ENCODE measurements at regions not wholly inside any gene's neighbourhood (a gene's known extent, or its start where the extent isn't known, plus 50 kb on each side); places are given as distances from the start of the nearest gene placed in this dataset.
A peak's percentile ranks its signal among the peaks of the same experiment; 100 is the strongest.

DNA sequence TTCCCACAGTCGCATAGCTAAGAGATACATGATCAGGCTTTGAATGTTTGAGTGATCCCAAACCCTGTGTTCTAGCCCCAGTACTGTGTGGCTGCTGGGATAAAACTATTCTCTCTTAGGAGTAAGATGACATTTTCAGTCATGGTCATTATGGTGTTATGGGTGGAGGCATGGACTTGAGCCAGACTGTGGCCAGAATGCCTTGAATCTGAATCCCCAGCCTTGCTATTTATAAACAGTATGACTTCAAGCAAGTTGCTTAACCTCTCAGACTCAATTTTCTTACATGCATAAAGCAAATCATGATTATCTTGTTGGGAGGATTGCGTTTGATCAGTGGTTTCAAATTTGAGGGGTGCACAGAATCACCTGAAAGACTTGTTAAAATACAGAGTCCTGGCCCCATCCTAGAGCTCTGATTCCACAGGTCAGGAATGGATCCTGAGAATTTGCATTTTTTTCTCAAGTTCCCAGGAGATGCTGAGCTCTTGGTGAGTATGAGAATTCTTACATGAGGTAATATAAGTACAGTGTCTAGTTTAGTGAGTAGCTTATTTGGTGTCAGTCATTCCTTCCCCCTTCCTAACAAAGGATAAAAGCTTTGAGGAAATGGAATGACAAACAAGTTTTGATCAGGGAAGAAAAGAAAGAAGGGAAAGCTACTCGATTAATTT is 571.7 kb downstream of the METTL15 start:
- CTCF ChIA-PET = interaction anchor here (0.7 to 1.3 kb wide), 3 partner anchors 11 to 983 kb away, joined by 3 to 4 read pairs (median 3); no protein-coding TSS in a partner anchor
- H3K36me3 Mint-ChIP-seq (ENCODE audit: low read depth) = no peaks in the 10 kb centered on the region
- no peak for ATAC-seq
- H3K4me1 Mint-ChIP-seq = no peaks in the 10 kb centered on the region
- no peaks in the 10 kb centered on the region for H3K9me3 Mint-ChIP-seq (ENCODE audit: low read depth)
- DNase-seq = no peak
- H3K4me3 Mint-ChIP-seq = no peak overlapping the region
- POLR2A ChIA-PET = no interaction called here
- H3K27ac Mint-ChIP-seq = no peak overlapping the region
- intact Hi-C loops (cut with DNase I, micrococcal nuclease) = no loop called here
- H3K27me3 Mint-ChIP-seq = no peaks in the 10 kb centered on the region

DNA sequence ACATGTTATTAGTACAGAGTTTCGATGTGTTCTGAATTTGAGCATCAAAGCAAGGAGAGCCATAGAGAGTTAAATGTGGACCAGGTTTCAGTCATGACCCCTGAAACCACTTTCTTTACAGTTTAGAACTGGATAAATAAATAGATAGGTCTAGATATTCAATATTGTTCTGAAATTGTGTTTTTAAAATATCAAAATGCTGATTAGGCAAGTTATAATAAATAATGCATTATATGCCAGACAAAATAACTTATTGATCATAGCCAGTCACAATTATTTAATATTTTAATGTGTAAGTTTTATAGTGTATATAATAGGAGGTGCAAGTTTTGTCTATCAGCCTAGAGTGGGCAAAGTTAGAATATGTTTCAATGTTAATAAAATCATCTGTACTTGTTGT is 569.5 kb downstream of the METTL15 start:
- ATAC-seq (no peak), DNase-seq (no peak)
- no peaks in the 10 kb centered on the region for H3K4me1 Mint-ChIP-seq
- H3K27ac Mint-ChIP-seq = no peak overlapping the region
- ChIA-PET POLR2A (no interaction called here), CTCF (no interaction called here)
- no peak overlapping the region for H3K4me3 Mint-ChIP-seq
- no peaks in the 10 kb centered on the region for H3K9me3 Mint-ChIP-seq (ENCODE audit: low read depth)
- no peaks in the 10 kb centered on the region for H3K27me3 Mint-ChIP-seq
- intact Hi-C loops (cut with DNase I, micrococcal nuclease) = no loop called here
- no peaks in the 10 kb centered on the region for H3K36me3 Mint-ChIP-seq (ENCODE audit: low read depth)

- no peaks in the 10 kb centered on the region for H3K27me3 Mint-ChIP-seq
- no peaks in the 10 kb centered on the region for H3K4me1 Mint-ChIP-seq
- ATAC-seq = no peak
- DNase-seq = no peak
- no peaks in the 10 kb centered on the region for H3K9me3 Mint-ChIP-seq (ENCODE audit: low read depth)
- H3K27ac Mint-ChIP-seq = no peak overlapping the region
- intact Hi-C loops (cut with DNase I, micrococcal nuclease) = no loop called here
- no peaks in the 10 kb centered on the region for H3K36me3 Mint-ChIP-seq (ENCODE audit: low read depth)
- H3K4me3 Mint-ChIP-seq = no peak overlapping the region
- ChIA-PET CTCF (no interaction called here), POLR2A (no interaction called here)
Observed at GRCh38 chr11:28675183-28675582, 567.0 kb downstream of the METTL15 start.

DNA sequence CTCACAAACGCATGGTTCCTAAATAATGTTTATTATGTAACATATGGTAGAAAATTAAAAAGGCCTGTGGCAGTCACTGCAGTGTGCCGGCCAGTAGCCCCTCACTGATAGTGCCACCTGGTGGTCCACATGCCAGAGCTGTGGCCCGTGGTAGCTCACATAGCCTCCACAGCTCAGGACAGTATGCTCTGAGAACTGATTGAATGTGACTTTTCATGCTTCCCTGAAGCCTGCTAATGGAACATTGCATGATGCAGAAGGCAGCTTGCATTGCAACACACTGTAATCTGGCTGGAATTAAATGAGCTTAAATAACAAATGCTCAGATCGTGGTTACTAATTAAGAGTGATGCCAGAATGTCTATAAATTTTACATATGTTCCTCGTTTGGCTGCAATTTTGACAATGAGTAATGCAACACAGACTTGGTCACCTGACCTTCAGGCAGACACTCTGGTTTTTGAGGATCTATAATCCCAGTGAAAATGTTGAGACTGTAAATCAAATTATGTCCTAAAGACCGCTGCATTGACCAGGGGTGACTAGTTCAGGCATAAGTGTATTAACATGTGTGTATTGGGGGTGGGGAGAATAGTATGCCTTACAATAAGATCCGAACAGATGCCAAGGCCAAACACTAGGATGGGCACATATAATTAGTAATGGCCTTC is 566.4 kb downstream of the METTL15 start:
- no peaks in the 10 kb centered on the region for H3K4me1 Mint-ChIP-seq
- intact Hi-C loops (cut with DNase I, micrococcal nuclease) = no loop called here
- H3K36me3 Mint-ChIP-seq (ENCODE audit: low read depth) = no peaks in the 10 kb centered on the region
- DNase-seq (peak; percentile 6), ATAC-seq (no peak)
- POLR2A ChIA-PET = no interaction called here
- no peak overlapping the region for H3K4me3 Mint-ChIP-seq
- CTCF ChIA-PET = no interaction called here
- H3K9me3 Mint-ChIP-seq (ENCODE audit: low read depth) = no peaks in the 10 kb centered on the region
- no peaks in the 10 kb centered on the region for H3K27me3 Mint-ChIP-seq
- no peak overlapping the region for H3K27ac Mint-ChIP-seq

GRCh38 chr11:28673691-28674432 is 565.7 kb downstream of the METTL15 start:
- no peak overlapping the region for H3K27ac Mint-ChIP-seq
- no peak for DNase-seq
- no peak for ATAC-seq
- no peaks in the 10 kb centered on the region for H3K36me3 Mint-ChIP-seq (ENCODE audit: low read depth)
- H3K4me3 Mint-ChIP-seq = no peak overlapping the region
- H3K9me3 Mint-ChIP-seq (ENCODE audit: low read depth) = no peaks in the 10 kb centered on the region
- H3K4me1 Mint-ChIP-seq = no peaks in the 10 kb centered on the region
- no peaks in the 10 kb centered on the region for H3K27me3 Mint-ChIP-seq
- POLR2A ChIA-PET = no interaction called here
- intact Hi-C loops (cut with DNase I, micrococcal nuclease) = no loop called here
- CTCF ChIA-PET = no interaction called here

GRCh38 chr11:28671274-28671673 is 563.1 kb downstream of the METTL15 start:
- DNase-seq = no peak
- no peak for ATAC-seq
- Mint-ChIP-seq H3K4me3 (no peak overlapping the region), H3K4me1 (no peaks in the 10 kb centered on the region), H3K27me3 (no peaks in the 10 kb centered on the region), H3K9me3 (ENCODE audit: low read depth) (no peaks in the 10 kb centered on the region), H3K27ac (no peak overlapping the region), H3K36me3 (ENCODE audit: low read depth) (no peaks in the 10 kb centered on the region)
- ChIA-PET POLR2A (no interaction called here), CTCF (no interaction called here)
- intact Hi-C loops (cut with DNase I, micrococcal nuclease) = no loop called here

GRCh38 chr11:28666632-28667031 is 558.4 kb downstream of the METTL15 start:
- H3K9me3 Mint-ChIP-seq (ENCODE audit: low read depth) = peaks cover 2% of the 10 kb centered on the region
- H3K4me1 Mint-ChIP-seq = no peaks in the 10 kb centered on the region
- DNase-seq (no peak), ATAC-seq (no peak)
- intact Hi-C loops (cut with DNase I, micrococcal nuclease) = no loop called here
- CTCF ChIA-PET = no interaction called here
- H3K4me3 Mint-ChIP-seq = no peak overlapping the region
- H3K36me3 Mint-ChIP-seq (ENCODE audit: low read depth) = no peaks in the 10 kb centered on the region
- H3K27me3 Mint-ChIP-seq = no peaks in the 10 kb centered on the region
- H3K27ac Mint-ChIP-seq = no peak overlapping the region
- POLR2A ChIA-PET = no interaction called here

DNA sequence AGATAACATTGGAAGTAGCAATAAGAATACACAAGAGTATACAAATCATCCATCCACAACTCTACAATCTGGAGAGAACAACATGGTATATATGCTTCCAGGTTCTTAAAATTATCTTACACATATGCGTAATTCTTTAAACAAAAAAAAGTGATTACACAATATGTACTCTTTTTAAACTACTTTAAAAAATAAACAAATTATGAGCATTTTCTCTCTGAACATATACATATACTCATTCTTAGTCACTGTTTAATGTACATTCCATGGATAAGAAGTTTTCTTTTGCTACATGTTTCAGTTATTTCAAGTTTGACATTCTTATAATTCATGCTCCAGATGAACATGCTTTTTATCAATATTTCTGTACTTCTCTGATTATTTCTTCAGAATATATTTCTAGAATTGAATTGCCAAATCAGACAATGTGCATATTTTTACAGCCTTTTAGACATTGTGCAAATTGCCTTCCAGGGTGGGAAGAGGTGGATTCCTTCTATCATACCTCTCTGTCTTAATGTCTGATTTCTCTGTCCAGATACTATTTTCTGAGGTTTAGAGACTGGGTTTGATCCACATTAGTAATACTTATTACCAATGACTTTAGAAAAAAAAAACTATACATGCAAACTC is 551.6 kb downstream of the METTL15 start:
- Mint-ChIP-seq H3K27ac (no peak overlapping the region), H3K36me3 (ENCODE audit: low read depth) (no peaks in the 10 kb centered on the region), H3K27me3 (no peaks in the 10 kb centered on the region), H3K9me3 (ENCODE audit: low read depth) (peaks cover 2% of the 10 kb centered on the region), H3K4me3 (no peak overlapping the region), H3K4me1 (no peaks in the 10 kb centered on the region)
- CTCF ChIA-PET = no interaction called here
- intact Hi-C loops (cut with DNase I, micrococcal nuclease) = no loop called here
- DNase-seq = no peak
- ATAC-seq = no peak
- POLR2A ChIA-PET = no interaction called here

DNA sequence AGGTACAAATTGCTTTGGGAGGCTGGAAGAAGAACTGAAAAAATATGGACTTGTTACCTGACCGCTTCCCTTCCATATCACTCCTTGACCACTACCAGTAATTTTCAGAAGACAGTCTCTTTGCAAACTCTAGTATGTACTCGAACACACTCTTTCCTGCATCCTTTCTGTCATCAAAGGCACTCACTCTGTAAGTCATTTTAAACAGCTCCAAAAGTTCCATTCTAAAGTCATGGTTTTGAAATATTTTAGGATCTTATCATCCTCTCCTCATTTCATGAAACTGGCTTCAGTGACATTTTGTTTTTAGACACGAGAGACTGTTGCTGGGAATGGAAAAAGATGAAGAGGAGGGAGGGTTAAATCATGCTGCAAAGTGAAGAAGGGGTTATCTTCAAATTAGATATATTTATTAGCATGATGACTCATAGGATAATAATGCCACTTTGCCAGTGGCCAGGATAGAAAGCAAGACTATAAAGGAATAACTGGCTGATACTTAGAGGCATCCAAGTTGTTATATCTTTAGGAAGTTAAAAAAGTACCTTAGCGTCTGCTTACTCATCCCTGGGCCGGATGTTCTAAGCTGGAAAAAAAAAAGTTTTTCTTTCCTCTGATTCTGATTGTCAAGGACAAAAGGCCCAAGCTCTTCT is 549.3 kb downstream of the METTL15 start:
- ChIA-PET POLR2A (no interaction called here), CTCF (no interaction called here)
- H3K4me3 Mint-ChIP-seq = no peak overlapping the region
- DNase-seq (no peak), ATAC-seq (no peak)
- H3K4me1 Mint-ChIP-seq = no peaks in the 10 kb centered on the region
- no peaks in the 10 kb centered on the region for H3K36me3 Mint-ChIP-seq (ENCODE audit: low read depth)
- H3K27ac Mint-ChIP-seq = no peak overlapping the region
- intact Hi-C loops (cut with DNase I, micrococcal nuclease) = no loop called here
- no peaks in the 10 kb centered on the region for H3K27me3 Mint-ChIP-seq
- H3K9me3 Mint-ChIP-seq (ENCODE audit: low read depth) = no peaks in the 10 kb centered on the region

DNA sequence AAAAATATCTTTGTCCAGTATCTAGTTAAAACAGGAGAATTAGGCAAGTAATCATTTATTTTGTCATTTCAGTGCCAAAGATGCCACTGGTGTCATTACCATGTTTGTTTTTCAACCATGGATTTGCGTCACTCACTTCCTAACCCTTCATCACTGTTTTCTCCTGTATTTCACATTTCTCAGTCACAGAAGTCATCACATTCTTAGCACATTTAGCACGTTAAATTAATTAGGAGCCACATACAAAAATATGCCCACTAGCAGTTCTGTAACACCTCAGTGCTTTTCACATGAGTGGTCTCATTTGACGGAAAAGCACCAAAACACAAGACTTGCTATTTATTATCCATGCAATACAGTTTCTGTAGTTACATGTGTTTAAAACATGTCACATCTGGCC is 546.0 kb downstream of the METTL15 start:
- H3K27me3 Mint-ChIP-seq = no peaks in the 10 kb centered on the region
- no peaks in the 10 kb centered on the region for H3K36me3 Mint-ChIP-seq (ENCODE audit: low read depth)
- H3K4me3 Mint-ChIP-seq = no peak overlapping the region
- H3K27ac Mint-ChIP-seq = no peak overlapping the region
- H3K4me1 Mint-ChIP-seq = no peaks in the 10 kb centered on the region
- DNase-seq = no peak
- H3K9me3 Mint-ChIP-seq (ENCODE audit: low read depth) = peaks cover 3% of the 10 kb centered on the region
- ATAC-seq = no peak
- intact Hi-C loops (cut with DNase I, micrococcal nuclease) = no loop called here
- CTCF ChIA-PET = interaction anchor here (0.6 kb wide), 1 partner anchor 333 kb away, joined by 3 read pairs; no protein-coding TSS in a partner anchor
- POLR2A ChIA-PET = no interaction called here

DNA sequence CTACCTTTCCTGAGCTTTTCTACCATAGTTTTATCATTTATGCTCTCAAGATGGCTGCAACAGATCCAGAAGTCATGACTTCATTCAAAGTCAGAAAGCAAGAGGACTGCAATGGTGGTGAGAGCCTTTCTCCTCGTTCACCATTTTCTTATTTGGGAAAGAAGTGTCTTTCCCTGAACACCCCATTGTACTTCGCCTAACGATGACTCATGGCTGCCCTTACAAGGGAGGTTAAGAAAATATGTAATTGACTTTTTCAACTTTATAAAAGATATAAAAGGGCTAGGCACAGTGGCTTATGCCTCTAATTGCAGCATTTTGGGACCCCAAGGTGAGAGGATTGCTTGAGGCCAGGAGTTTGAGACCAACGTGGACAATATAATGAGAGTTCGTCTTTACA is 541.7 kb downstream of the METTL15 start:
- no peaks in the 10 kb centered on the region for H3K27me3 Mint-ChIP-seq
- H3K4me1 Mint-ChIP-seq = no peaks in the 10 kb centered on the region
- H3K9me3 Mint-ChIP-seq (ENCODE audit: low read depth) = peaks cover 11% of the 10 kb centered on the region
- DNase-seq = no peak
- intact Hi-C loops (cut with DNase I, micrococcal nuclease) = no loop called here
- no peak overlapping the region for H3K4me3 Mint-ChIP-seq
- H3K36me3 Mint-ChIP-seq (ENCODE audit: low read depth) = no peaks in the 10 kb centered on the region
- POLR2A ChIA-PET = no interaction called here
- CTCF ChIA-PET = no interaction called here
- no peak overlapping the region for H3K27ac Mint-ChIP-seq
- no peak for ATAC-seq

Data from activated CD4-positive, alpha-beta T cell treated with anti-CD3 and anti-CD28 coated beads for 36 hours (primary cell).